OCI-LY1 (cell line): ENCODE measurements at regions not wholly inside any gene's neighbourhood (a gene's known extent, or its start where the extent isn't known, plus 50 kb on each side); places are given as distances from the start of the nearest gene placed in this dataset.

Experiments
- CTCF ChIP-seq: fragments of 200-600 bp; sonication (generic), shearing (Covaris generic); IDR thresholded peaks from 2 replicates; pipeline ENCODE4 v1.5.1; 2017; ENCODE audit warnings: mild to moderate bottlenecking, antibody characterized with exemption, low read length, moderate library complexity, mixed read lengths
- EZH2 ChIP-seq: fragments of 200-600 bp; sonication (generic), shearing (Covaris generic); IDR thresholded peaks from 2 replicates; pipeline ENCODE4 v1.8.0; 2017; ENCODE audit warnings: borderline replicate concordance, mixed run types, mild to moderate bottlenecking, antibody characterized with exemption, low read length, moderate library complexity, mixed read lengths

GRCh38 chr4:23036503-23036902 is 343.8 kb downstream of the GBA3 start:
- no peak for TF ChIP-seq CTCF
- TF ChIP-seq EZH2: no peak
